ENCODE measurements at regions not wholly inside any gene's neighbourhood (a gene's known extent, or its start where the extent isn't known, plus 50 kb on each side); places are given as distances from the start of the nearest gene placed in this dataset.

DNA sequence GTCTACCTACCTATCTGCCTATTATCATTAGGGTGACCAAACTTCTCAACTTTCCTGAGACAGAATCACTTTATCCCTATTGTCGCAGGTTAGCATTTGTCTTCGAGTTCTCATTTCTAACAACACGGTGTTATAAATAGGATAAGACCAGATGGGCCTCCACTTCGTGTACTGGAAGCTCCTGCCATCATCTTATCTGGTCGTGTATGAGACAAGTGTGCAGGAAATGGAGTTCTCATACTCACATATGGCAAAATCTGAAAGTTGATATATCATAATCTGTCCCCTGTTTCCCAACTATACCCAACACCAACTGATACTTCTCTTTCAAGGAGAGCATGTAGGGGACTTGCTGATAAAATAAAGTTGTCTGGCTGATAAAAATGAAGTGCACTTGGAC lies 287.4 kb upstream of the FOXK1 start:
- ATAC-seq (no peak), DNase-seq (no peak)
- no peaks in the 10 kb centered on the region for H3K9me3 ChIP-seq
- H3K4me3 ChIP-seq: no peak overlapping the region
- intact Hi-C loops (cut with DNase I): no loop called here
- no peaks in the 10 kb centered on the region for H3K4me1 ChIP-seq
- TF ChIP-seq, protein P1, sequence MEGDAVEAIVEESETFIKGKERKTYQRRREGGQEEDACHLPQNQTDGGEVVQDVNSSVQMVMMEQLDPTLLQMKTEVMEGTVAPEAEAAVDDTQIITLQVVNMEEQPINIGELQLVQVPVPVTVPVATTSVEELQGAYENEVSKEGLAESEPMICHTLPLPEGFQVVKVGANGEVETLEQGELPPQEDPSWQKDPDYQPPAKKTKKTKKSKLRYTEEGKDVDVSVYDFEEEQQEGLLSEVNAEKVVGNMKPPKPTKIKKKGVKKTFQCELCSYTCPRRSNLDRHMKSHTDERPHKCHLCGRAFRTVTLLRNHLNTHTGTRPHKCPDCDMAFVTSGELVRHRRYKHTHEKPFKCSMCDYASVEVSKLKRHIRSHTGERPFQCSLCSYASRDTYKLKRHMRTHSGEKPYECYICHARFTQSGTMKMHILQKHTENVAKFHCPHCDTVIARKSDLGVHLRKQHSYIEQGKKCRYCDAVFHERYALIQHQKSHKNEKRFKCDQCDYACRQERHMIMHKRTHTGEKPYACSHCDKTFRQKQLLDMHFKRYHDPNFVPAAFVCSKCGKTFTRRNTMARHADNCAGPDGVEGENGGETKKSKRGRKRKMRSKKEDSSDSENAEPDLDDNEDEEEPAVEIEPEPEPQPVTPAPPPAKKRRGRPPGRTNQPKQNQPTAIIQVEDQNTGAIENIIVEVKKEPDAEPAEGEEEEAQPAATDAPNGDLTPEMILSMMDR (IDR thresholded peaks at IDR 0.05): no peak
- H3K36me3 ChIP-seq: no peaks in the 10 kb centered on the region
- no peaks in the 10 kb centered on the region for H3K27me3 ChIP-seq
- H3K27ac ChIP-seq: no peak overlapping the region

DNA sequence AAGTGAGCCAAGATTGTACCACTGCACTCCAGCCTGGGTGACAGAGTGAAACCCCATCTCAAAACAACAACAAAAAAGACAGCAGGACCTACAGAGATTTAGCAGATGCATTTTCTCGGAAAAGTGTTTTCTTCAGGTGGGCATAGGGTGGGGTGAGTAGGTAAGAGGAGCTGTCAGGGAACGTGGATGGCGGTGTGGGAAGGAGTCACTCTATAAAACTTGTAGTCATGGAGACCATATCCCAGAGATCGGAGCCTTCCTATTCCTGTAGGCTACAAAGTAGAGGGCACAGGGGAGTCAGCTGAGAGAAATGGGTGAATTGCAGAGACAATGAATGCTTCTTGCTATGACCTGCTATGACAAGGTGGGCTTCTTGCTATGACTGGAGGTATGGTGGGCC lies 283.0 kb upstream of the FOXK1 start:
- no peak overlapping the region for H3K4me3 ChIP-seq
- H3K9me3 ChIP-seq: no peaks in the 10 kb centered on the region
- no peak for DNase-seq
- H3K27me3 ChIP-seq: no peaks in the 10 kb centered on the region
- intact Hi-C loops (cut with DNase I): no loop called here
- TF ChIP-seq, protein P1 (IDR thresholded peaks at IDR 0.05): no peak
- no peak for ATAC-seq
- H3K27ac ChIP-seq: no peak overlapping the region
- H3K36me3 ChIP-seq: no peaks in the 10 kb centered on the region
- H3K4me1 ChIP-seq: no peaks in the 10 kb centered on the region

DNA sequence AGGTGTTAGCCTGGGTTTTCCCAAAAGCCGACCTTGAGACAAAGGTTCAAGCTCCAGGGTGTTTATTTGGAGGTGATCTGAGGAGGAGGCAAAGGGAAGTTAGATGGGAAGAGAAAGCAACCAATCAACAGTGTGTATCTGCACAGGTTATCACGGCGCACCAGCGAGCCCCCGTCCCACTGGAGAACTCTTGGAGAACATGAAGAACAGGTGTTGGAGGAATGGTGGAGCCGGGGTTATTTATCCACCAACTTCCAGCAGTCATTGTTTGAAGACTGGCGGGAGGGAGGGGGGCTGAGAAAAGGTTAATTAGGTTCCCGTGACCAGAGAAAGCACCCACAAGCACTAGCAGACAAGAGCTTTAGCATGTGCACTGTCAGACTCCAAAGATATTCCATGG lies 282.5 kb upstream of the FOXK1 start:
- H3K27me3 ChIP-seq: no peaks in the 10 kb centered on the region
- no peak overlapping the region for H3K27ac ChIP-seq
- DNase-seq: no peak
- ATAC-seq: no peak
- H3K4me1 ChIP-seq: no peaks in the 10 kb centered on the region
- no peak overlapping the region for H3K4me3 ChIP-seq
- H3K9me3 ChIP-seq: no peaks in the 10 kb centered on the region
- intact Hi-C loops (cut with DNase I): no loop called here
- TF ChIP-seq, protein P1 (IDR thresholded peaks at IDR 0.05): no peak
- H3K36me3 ChIP-seq: no peaks in the 10 kb centered on the region

DNA sequence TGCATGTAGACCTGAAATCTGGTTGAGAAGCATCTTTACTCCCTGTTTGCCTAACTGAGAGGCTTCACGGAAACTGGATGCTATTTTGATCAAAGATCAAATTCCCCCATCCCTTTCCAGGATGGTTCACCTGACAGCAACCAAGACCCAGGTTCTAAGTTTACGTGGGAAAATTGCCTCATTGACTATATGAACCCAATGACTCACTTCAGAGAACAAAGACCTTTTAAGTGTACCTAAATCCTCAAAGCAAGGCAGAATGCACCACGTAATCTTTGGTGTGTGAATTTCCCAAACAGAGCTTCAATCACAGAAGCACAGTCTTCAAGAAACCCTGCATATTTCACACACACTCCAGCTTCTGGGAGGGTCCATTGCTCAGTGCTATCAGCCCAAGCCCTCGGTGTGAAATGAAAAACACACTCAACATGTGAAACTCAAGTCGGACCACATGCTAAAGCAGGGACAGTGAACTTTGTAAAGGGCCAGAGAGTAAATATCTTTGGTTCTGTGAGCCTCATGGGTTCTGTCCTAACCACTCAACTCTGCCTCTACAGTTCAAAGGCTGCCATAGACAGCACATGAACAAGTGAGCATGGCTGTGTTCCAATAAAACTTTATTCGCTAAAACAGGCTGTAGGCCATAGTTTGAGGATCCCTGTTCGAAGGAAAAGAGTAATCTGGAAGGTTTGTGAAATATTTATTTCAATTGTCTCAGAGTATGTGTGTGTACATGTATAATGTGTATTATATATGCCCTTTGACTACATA lies 275.6 kb upstream of the FOXK1 start:
- DNase-seq (no peak), ATAC-seq (no peak)
- Histone ChIP-seq H3K4me3 (no peak overlapping the region), H3K4me1 (no peaks in the 10 kb centered on the region), H3K27me3 (no peaks in the 10 kb centered on the region), H3K9me3 (no peaks in the 10 kb centered on the region), H3K27ac (no peak overlapping the region), H3K36me3 (no peaks in the 10 kb centered on the region)
- TF ChIP-seq, protein P1 (IDR thresholded peaks at IDR 0.05): no peak
- intact Hi-C loops (cut with DNase I): no loop called here

DNA sequence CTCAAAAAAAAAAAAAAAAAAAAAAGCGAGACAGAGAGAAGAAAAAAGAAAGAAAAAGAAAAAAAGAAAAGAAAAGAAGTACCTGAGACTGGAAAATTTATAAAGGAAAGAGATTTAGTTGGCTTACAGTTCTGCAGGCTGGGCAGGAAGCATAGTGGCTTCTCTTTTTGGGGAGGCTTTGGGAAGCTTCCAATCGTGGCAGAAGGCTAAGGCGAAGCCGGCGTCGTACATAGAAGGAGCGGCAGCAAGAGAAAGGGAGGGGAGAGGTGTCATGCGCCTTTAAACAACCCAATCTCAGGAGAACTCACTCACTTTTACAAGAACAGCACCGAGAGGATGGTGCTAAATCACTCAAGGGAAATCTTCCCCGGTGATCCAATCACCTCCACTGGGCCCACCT lies 272.1 kb upstream of the FOXK1 start:
- H3K9me3 ChIP-seq: no peaks in the 10 kb centered on the region
- TF ChIP-seq, protein P1 (IDR thresholded peaks at IDR 0.05): no peak
- intact Hi-C loops (cut with DNase I): no loop called here

More for the DNA sequence above, 272.1 kb upstream of the FOXK1 start:
- Histone ChIP-seq H3K4me3 (no peak overlapping the region), H3K27me3 (no peaks in the 10 kb centered on the region), H3K27ac (no peak overlapping the region), H3K36me3 (no peaks in the 10 kb centered on the region), H3K4me1 (no peaks in the 10 kb centered on the region)
- DNase-seq (no peak), ATAC-seq (no peak)

Data from upper lobe of right lung (tissue), 1 donor.